ENCODE measurements at regions not wholly inside any gene's neighbourhood (a gene's known extent, or its start where the extent isn't known, plus 50 kb on each side); places are given as distances from the start of the nearest gene placed in this dataset.

GRCh38 chr1:213414346-213414745 is 363.3 kb downstream of the RPS6KC1 start:
- DNase-seq (ENCODE audit: low read depth), result no peak
- no peak for TF ChIP-seq CTCF (IDR thresholded peaks at IDR 0.05; ENCODE audit: insufficient read depth, low read depth, low read length, missing control alignments)
- H3K4me3 ChIP-seq (ENCODE audit: low read depth, low read length), result no peak overlapping the region

GRCh38 chr1:213414911-213415310 is 363.9 kb downstream of the RPS6KC1 start:
- no peak for DNase-seq (ENCODE audit: low read depth)
- H3K4me3 ChIP-seq (ENCODE audit: low read depth, low read length), result no peak overlapping the region
- TF ChIP-seq CTCF (IDR thresholded peaks at IDR 0.05; ENCODE audit: insufficient read depth, low read depth, low read length, missing control alignments), result no peak

- no peak for DNase-seq (ENCODE audit: low read depth)
- TF ChIP-seq CTCF (IDR thresholded peaks at IDR 0.05; ENCODE audit: insufficient read depth, low read depth, low read length, missing control alignments), result no peak
- H3K4me3 ChIP-seq (ENCODE audit: low read depth, low read length), result no peak overlapping the region
Measured at GRCh38 chr1:213415691-213416380, 364.8 kb downstream of the RPS6KC1 start.

GRCh38 chr1:213416461-213417224 is 365.6 kb downstream of the RPS6KC1 start:
- DNase-seq (ENCODE audit: low read depth), result no peak
- no peak for TF ChIP-seq CTCF (IDR thresholded peaks at IDR 0.05; ENCODE audit: insufficient read depth, low read depth, low read length, missing control alignments)
- H3K4me3 ChIP-seq (ENCODE audit: low read depth, low read length), result no peak overlapping the region

- no peak overlapping the region for H3K4me3 ChIP-seq (ENCODE audit: low read depth, low read length)
- no peak for DNase-seq (ENCODE audit: low read depth)
- TF ChIP-seq CTCF (IDR thresholded peaks at IDR 0.05; ENCODE audit: insufficient read depth, low read depth, low read length, missing control alignments), result no peak
Measured at GRCh38 chr1:213417225-213417820, 366.3 kb downstream of the RPS6KC1 start.

- DNase-seq (ENCODE audit: low read depth), result no peak
- H3K4me3 ChIP-seq (ENCODE audit: low read depth, low read length), result no peak overlapping the region
- TF ChIP-seq CTCF (IDR thresholded peaks at IDR 0.05; ENCODE audit: insufficient read depth, low read depth, low read length, missing control alignments), result no peak
Measured at GRCh38 chr1:213417846-213418245, 366.8 kb downstream of the RPS6KC1 start.

All from GM12865 (cell line).